Activated T-cell treated with anti-CD3 and anti-CD28 coated beads, Interleukin-2, amount 50 U/mL, for 72 hours (primary cell): ENCODE measurements at regions not wholly inside any gene's neighbourhood (a gene's known extent, or its start where the extent isn't known, plus 50 kb on each side); places are given as distances from the start of the nearest gene placed in this dataset.

Experiments
- ATAC-seq, 2 donors: fragments of 150-1000 bp; cut with Tn5 transposase; replicated peaks in 1 of 2; 2 replicates each; pipeline ENCODE4 v1.10.0; 2021; ENCODE audit warnings: moderate library complexity in 2 of 2, mild to moderate bottlenecking in 1 of 2
- DNase-seq, 2 donors: peaks; one replicate each; pipeline ENCODE4 v3.0.0; 2021 to 2022; ENCODE audit warnings: mixed read lengths in 1 of 2
- H3K27ac Mint-ChIP-seq: one replicate; pipeline ENCODE4 v1.8.0; 2022; ENCODE audit warnings: mild to moderate bottlenecking, moderate library complexity, mixed read lengths
- H3K27me3 Mint-ChIP-seq: one replicate; pipeline ENCODE4 v1.8.0; 2022; ENCODE audit warnings: low read depth, mixed read lengths
- H3K36me3 Mint-ChIP-seq, 2 donors: one replicate each; pipeline ENCODE4 v1.8.0; 2022; ENCODE audit warnings: mixed read lengths in 2 of 2, mild to moderate bottlenecking in 1 of 2; ENCODE audit not compliant: insufficient read depth in 2 of 2
- H3K4me1 Mint-ChIP-seq: one replicate; pipeline ENCODE4 v1.8.0; 2022; ENCODE audit warnings: low read depth, mixed read lengths
- H3K4me3 Mint-ChIP-seq, 2 donors: one replicate each; pipeline ENCODE4 v1.8.0; 2022; ENCODE audit warnings: mild to moderate bottlenecking in 2 of 2, mixed read lengths in 2 of 2, moderate library complexity in 2 of 2
- H3K9me3 Mint-ChIP-seq, 2 donors: one replicate each; pipeline ENCODE4 v1.8.0; 2022; ENCODE audit warnings: mixed read lengths in 2 of 2

- Mint-ChIP-seq H3K4me1 (no peaks in the 10 kb centered on the region), H3K27me3 (peaks cover 9% of the 10 kb centered on the region), H3K9me3 (no peaks in the 10 kb centered on the region), H3K4me3 (no peak overlapping the region), H3K36me3 (no peaks in the 10 kb centered on the region), H3K27ac (no peak overlapping the region)
- no peak for DNase-seq
- ATAC-seq, result no peak
These were observed 99.5 kb upstream of the GJB5 start for GRCh38 chr1:34655206-34655874.

GRCh38 chr1:34655875-34656240 lies 99.0 kb upstream of the GJB5 start:
- DNase-seq (no peak), ATAC-seq (no peak)
- Mint-ChIP-seq H3K27ac (no peak overlapping the region), H3K4me3 (no peak overlapping the region), H3K4me1 (no peaks in the 10 kb centered on the region), H3K9me3 (no peaks in the 10 kb centered on the region), H3K27me3 (peaks cover 13% of the 10 kb centered on the region), H3K36me3 (no peaks in the 10 kb centered on the region)

GRCh38 chr1:34656299-34656698 lies 98.5 kb upstream of the GJB5 start:
- Mint-ChIP-seq H3K4me1 (no peaks in the 10 kb centered on the region), H3K9me3 (no peaks in the 10 kb centered on the region), H3K4me3 (no peak overlapping the region), H3K36me3 (no peaks in the 10 kb centered on the region), H3K27me3 (peaks cover 17% of the 10 kb centered on the region), H3K27ac (no peak overlapping the region)
- DNase-seq, result no peak
- no peak for ATAC-seq

GRCh38 chr1:34656731-34657130 lies 98.1 kb upstream of the GJB5 start:
- DNase-seq (no peak), ATAC-seq (no peak)
- no peaks in the 10 kb centered on the region for H3K9me3 Mint-ChIP-seq
- H3K27ac Mint-ChIP-seq, result no peak overlapping the region
- H3K27me3 Mint-ChIP-seq, result peaks cover 17% of the 10 kb centered on the region
- H3K36me3 Mint-ChIP-seq, result no peaks in the 10 kb centered on the region
- H3K4me1 Mint-ChIP-seq, result no peaks in the 10 kb centered on the region
- no peak overlapping the region for H3K4me3 Mint-ChIP-seq

GRCh38 chr1:34657266-34657665 lies 97.6 kb upstream of the GJB5 start:
- H3K9me3 Mint-ChIP-seq, result no peaks in the 10 kb centered on the region
- H3K4me1 Mint-ChIP-seq, result no peaks in the 10 kb centered on the region
- H3K27ac Mint-ChIP-seq, result no peak overlapping the region
- DNase-seq (no peak), ATAC-seq (no peak)
- H3K4me3 Mint-ChIP-seq, result no peak overlapping the region
- H3K36me3 Mint-ChIP-seq, result no peaks in the 10 kb centered on the region
- H3K27me3 Mint-ChIP-seq, result peaks cover 17% of the 10 kb centered on the region

- peaks cover 16% of the 10 kb centered on the region for H3K27me3 Mint-ChIP-seq
- H3K27ac Mint-ChIP-seq, result no peak overlapping the region
- DNase-seq (no peak), ATAC-seq (no peak)
- no peaks in the 10 kb centered on the region for H3K9me3 Mint-ChIP-seq
- H3K4me3 Mint-ChIP-seq, result no peak overlapping the region
- H3K36me3 Mint-ChIP-seq, result no peaks in the 10 kb centered on the region
- no peaks in the 10 kb centered on the region for H3K4me1 Mint-ChIP-seq
These were observed 97.0 kb upstream of the GJB5 start for GRCh38 chr1:34657849-34658248.

- no peak overlapping the region for H3K27ac Mint-ChIP-seq
- no peaks in the 10 kb centered on the region for H3K4me1 Mint-ChIP-seq
- peaks cover 28% of the 10 kb centered on the region for H3K27me3 Mint-ChIP-seq
- H3K4me3 Mint-ChIP-seq, result no peak overlapping the region
- H3K9me3 Mint-ChIP-seq, result no peaks in the 10 kb centered on the region
- ATAC-seq (no peak), DNase-seq (no peak)
- H3K36me3 Mint-ChIP-seq, result no peaks in the 10 kb centered on the region
These were observed 91.8 kb upstream of the GJB5 start for GRCh38 chr1:34663031-34663430.

- DNase-seq (no peak), ATAC-seq (no peak)
- Mint-ChIP-seq H3K9me3 (peaks cover 3 to 6% of the 10 kb centered on the region in 2 donors), H3K4me3 (no peak overlapping the region), H3K27ac (no peak overlapping the region), H3K27me3 (peaks cover 31% of the 10 kb centered on the region), H3K4me1 (no peaks in the 10 kb centered on the region), H3K36me3 (peaks cover 0 to 3% of the 10 kb centered on the region in 2 donors)
These were observed 86.8 kb upstream of the GJB5 start for GRCh38 chr1:34668063-34668462.

- H3K9me3 Mint-ChIP-seq, result peaks cover 3 to 6% of the 10 kb centered on the region in 2 donors
- H3K36me3 Mint-ChIP-seq, result peaks cover 0 to 3% of the 10 kb centered on the region in 2 donors
- no peak overlapping the region for H3K4me3 Mint-ChIP-seq
- ATAC-seq, result no peak
- H3K27me3 Mint-ChIP-seq, result peaks cover 30% of the 10 kb centered on the region
- no peak for DNase-seq
- H3K27ac Mint-ChIP-seq, result no peak overlapping the region
- no peaks in the 10 kb centered on the region for H3K4me1 Mint-ChIP-seq
These were observed 83.9 kb upstream of the GJB5 start for GRCh38 chr1:34670982-34671381.

GRCh38 chr1:34671887-34672286 lies 83.0 kb upstream of the GJB5 start:
- H3K27ac Mint-ChIP-seq, result no peak overlapping the region
- peaks cover 0 to 3% of the 10 kb centered on the region in 2 donors for H3K36me3 Mint-ChIP-seq
- H3K9me3 Mint-ChIP-seq, result peaks cover 3 to 6% of the 10 kb centered on the region in 2 donors
- H3K4me1 Mint-ChIP-seq, result no peaks in the 10 kb centered on the region
- no peak for DNase-seq
- peaks cover 27% of the 10 kb centered on the region for H3K27me3 Mint-ChIP-seq
- no peak for ATAC-seq
- no peak overlapping the region for H3K4me3 Mint-ChIP-seq

- Mint-ChIP-seq H3K4me1 (peaks cover 11% of the 10 kb centered on the region), H3K9me3 (no peaks in the 10 kb centered on the region), H3K36me3 (no peaks in the 10 kb centered on the region), H3K27ac (no peak overlapping the region), H3K4me3 (no peak overlapping the region), H3K27me3 (peaks cover 9% of the 10 kb centered on the region)
- DNase-seq, result peak; percentile 51 to 54
- peak; percentile 49 to 53 for ATAC-seq
These were observed 73.1 kb upstream of the GJB5 start for GRCh38 chr1:34681480-34682451.

- no peaks in the 10 kb centered on the region for H3K36me3 Mint-ChIP-seq
These were observed 72.2 kb upstream of the GJB5 start for GRCh38 chr1:34682452-34683223.

GRCh38 chr1:34683616-34684015 lies 71.2 kb upstream of the GJB5 start:
- no peaks in the 10 kb centered on the region for H3K9me3 Mint-ChIP-seq
- peaks cover 11% of the 10 kb centered on the region for H3K4me1 Mint-ChIP-seq
- no peaks in the 10 kb centered on the region for H3K36me3 Mint-ChIP-seq
- no peak for DNase-seq
- H3K27ac Mint-ChIP-seq, result no peak overlapping the region
- ATAC-seq, result no peak
- H3K4me3 Mint-ChIP-seq, result no peak overlapping the region
- H3K27me3 Mint-ChIP-seq, result peaks cover 3% of the 10 kb centered on the region

More at GRCh38 chr1:34682452-34683223, 72.2 kb upstream of the GJB5 start:
- DNase-seq (no peak), ATAC-seq (no peak)
- no peak overlapping the region for H3K4me3 Mint-ChIP-seq
- peaks cover 11% of the 10 kb centered on the region for H3K4me1 Mint-ChIP-seq
- H3K27ac Mint-ChIP-seq, result no peak overlapping the region
- H3K9me3 Mint-ChIP-seq, result no peaks in the 10 kb centered on the region
- peaks cover 9% of the 10 kb centered on the region for H3K27me3 Mint-ChIP-seq
